Liver (tissue), 8 donors: ENCODE measurements at regions not wholly inside any gene's neighbourhood (a gene's known extent, or its start where the extent isn't known, plus 50 kb on each side); places are given as distances from the start of the nearest gene placed in this dataset.

ENCODE experiments used
- DNase-seq: peaks from one replicate; pipeline ENCODE4 v3.0.0-alpha.2; 2017; ENCODE audit warnings: low spot score
- H3K27ac ChIP-seq, 2 donors: one replicate each; pipeline ENCODE4 v1.7.0; 2013; ENCODE audit warnings: inconsistent platforms in 2 of 2, low read length in 2 of 2, control low read depth in 1 of 2, low read depth in 1 of 2, mild to moderate bottlenecking in 1 of 2
- H3K27me3 ChIP-seq, 4 donors: one replicate each; pipeline versions ENCODE4 v1.6.1 to v1.7.0; 2013; ENCODE audit warnings: low read length in 3 of 4, inconsistent platforms in 1 of 4, mild to moderate bottlenecking in 1 of 4, moderate library complexity in 1 of 4; ENCODE audit not compliant: control insufficient read depth in 4 of 4, insufficient read depth in 4 of 4
- H3K36me3 ChIP-seq, 4 donors: one replicate each; pipeline versions ENCODE4 v1.6.1 to v1.7.0; 2013; ENCODE audit warnings: low read length in 3 of 4, mild to moderate bottlenecking in 3 of 4, low read depth in 1 of 4, moderate library complexity in 1 of 4; ENCODE audit not compliant: control insufficient read depth in 4 of 4, insufficient read depth in 3 of 4
- H3K4me1 ChIP-seq, 4 donors: one replicate each; pipeline versions ENCODE4 v1.6.1 to v1.7.0; 2013; ENCODE audit warnings: low read length in 3 of 4, mild to moderate bottlenecking in 3 of 4, moderate library complexity in 1 of 4; ENCODE audit not compliant: control insufficient read depth in 4 of 4, insufficient read depth in 4 of 4
- H3K4me3 ChIP-seq, 3 donors: one replicate each; pipeline versions ENCODE4 v1.6.1 to v1.7.0; 2013; ENCODE audit warnings: low read length in 3 of 3, control low read depth in 1 of 3, low read depth in 1 of 3, mild to moderate bottlenecking in 1 of 3
- H3K9ac ChIP-seq, 2 donors: one replicate each; pipeline ENCODE4 v1.7.0; 2013; ENCODE audit warnings: low read length in 2 of 2, mild to moderate bottlenecking in 2 of 2, moderate library complexity in 2 of 2, control low read depth in 1 of 2, low read depth in 1 of 2
- H3K9me3 ChIP-seq, 4 donors: one replicate each; pipeline versions ENCODE4 v1.6.1 to v1.7.0; 2013; ENCODE audit warnings: low read length in 3 of 4; ENCODE audit not compliant: control insufficient read depth in 4 of 4
- ATF3 ChIP-seq: IDR thresholded peaks from 2 replicates; pipeline ENCODE4 v1.6.1; 2016; ENCODE audit warnings: antibody characterized with exemption
- CTCF ChIP-seq: fragments of 150-350 bp; IDR thresholded peaks from 2 replicates; pipeline ENCODE4 v1.5.1; 2017; ENCODE audit warnings: improper control_type of control experiment, low read depth, low read length; ENCODE audit not compliant: missing input control
- EGR1 ChIP-seq, 2 donors: IDR thresholded peaks; 2 replicates each; pipeline ENCODE4 v1.6.1; 2016 to 2018; ENCODE audit warnings: antibody characterized with exemption in 2 of 2, low read depth in 2 of 2
- FOXA1 ChIP-seq: IDR thresholded peaks from 2 replicates; pipeline ENCODE4 v1.6.1; 2016; ENCODE audit warnings: antibody characterized with exemption
- FOXA2 ChIP-seq: IDR thresholded peaks from 2 replicates; pipeline ENCODE4 v1.6.1; 2016; ENCODE audit warnings: antibody characterized with exemption
- GABPA ChIP-seq, 2 donors: IDR thresholded peaks in 1 of 2; conservative IDR thresholded peaks in 1 of 2; 2 replicates each; pipeline ENCODE4 v1.6.1; 2016; ENCODE audit warnings: antibody characterized with exemption in 2 of 2, mild to moderate bottlenecking in 1 of 2, moderate library complexity in 1 of 2
- HNF4G ChIP-seq: IDR thresholded peaks from 2 replicates; pipeline ENCODE4 v1.6.1; 2016; ENCODE audit warnings: antibody characterized with exemption
- JUND ChIP-seq, 2 donors: IDR thresholded peaks; 2 replicates each; pipeline ENCODE4 v1.6.1; 2016; ENCODE audit warnings: antibody characterized with exemption in 2 of 2
- MAX ChIP-seq: IDR thresholded peaks from 2 replicates; pipeline ENCODE4 v1.6.1; 2016; ENCODE audit warnings: antibody characterized with exemption
- NR2F2 ChIP-seq: IDR thresholded peaks from 2 replicates; pipeline ENCODE4 v1.6.1; 2016; ENCODE audit warnings: antibody characterized with exemption
- RAD21 ChIP-seq, 2 donors: IDR thresholded peaks; 2 replicates each; pipeline ENCODE4 v1.6.1; 2016; ENCODE audit warnings: antibody characterized with exemption in 2 of 2, mild to moderate bottlenecking in 2 of 2
- REST ChIP-seq: IDR thresholded peaks from 2 replicates; pipeline ENCODE4 v1.6.1; 2016; ENCODE audit warnings: antibody characterized with exemption, mild to moderate bottlenecking
- RXRA ChIP-seq, 2 donors: IDR thresholded peaks; 2 replicates each; pipeline ENCODE4 v1.6.1; 2017 to 2018; ENCODE audit warnings: antibody characterized with exemption in 2 of 2, mild to moderate bottlenecking in 1 of 2
- SP1 ChIP-seq: IDR thresholded peaks from 2 replicates; pipeline ENCODE4 v1.6.1; 2018; ENCODE audit warnings: antibody characterized with exemption, mild to moderate bottlenecking
- TAF1 ChIP-seq: conservative IDR thresholded peaks from 2 replicates; pipeline ENCODE4 v1.6.1; 2016; ENCODE audit warnings: antibody characterized with exemption, mild to moderate bottlenecking
- YY1 ChIP-seq: IDR thresholded peaks from 2 replicates; pipeline ENCODE4 v1.6.1; 2016; ENCODE audit warnings: antibody characterized with exemption, mild to moderate bottlenecking
- ZBTB33 ChIP-seq: IDR thresholded peaks from 2 replicates; pipeline ENCODE4 v1.6.1; 2016; ENCODE audit warnings: antibody characterized with exemption
- WGBS: extraction: QIAGEN DNeasy Blood & Tissue Kit; methylation state at CpG from one replicate; pipeline ENCODE4 v1.1.7; 2013; 5-methylcytosine and 5-hydroxymethylcytosine counted together
- donor health status: healthy.
- donor health status: healthy.
- donor health status: healthy.
- donor health status: healthy.
- donor health status: healthy.

- H3K27ac ChIP-seq = no peak overlapping the region
- no peaks in the 10 kb centered on the region for H3K36me3 ChIP-seq
- no peaks in the 10 kb centered on the region for H3K9me3 ChIP-seq
- DNase-seq = no peak
- TF ChIP-seq RAD21 (IDR thresholded peaks at IDR 0.05) (no peak), YY1 (no peak), ATF3 (no peak), FOXA2 (no peak), SP1 (no peak), MAX (no peak), FOXA1 (no peak), JUND (IDR thresholded peaks at IDR 0.05) (no peak), CTCF (no peak), GABPA (IDR thresholded peaks at IDR 0.05 in 1 of 2, conservative IDR thresholded peaks at IDR 0.05 in 1 of 2) (no peak), REST (no peak), RXRA (IDR thresholded peaks at IDR 0.05) (no peak)
- H3K4me3 ChIP-seq = no peak overlapping the region
- WGBS = 85% methylated on average over 2 of the region's 2 CpGs
- H3K4me1 ChIP-seq = no peaks in the 10 kb centered on the region
- no peaks in the 10 kb centered on the region for H3K27me3 ChIP-seq
- H3K9ac ChIP-seq = no peak overlapping the region
These were observed 599.2 kb upstream of the CDH6 start for GRCh38 chr5:30594331-30594730.

GRCh38 chr5:30592833-30593232, 600.7 kb upstream of the CDH6 start:
- H3K9ac ChIP-seq = no peak overlapping the region
- H3K9me3 ChIP-seq = no peaks in the 10 kb centered on the region
- H3K27ac ChIP-seq = no peak overlapping the region
- WGBS = 88% methylated on average over 3 of the region's 3 CpGs
- H3K4me1 ChIP-seq = no peaks in the 10 kb centered on the region
- no peak for TF ChIP-seq HNF4G
- TF ChIP-seq NR2F2 = no peak
- TF ChIP-seq TAF1 = no peak
- TF ChIP-seq SP1 = no peak
- no peak for TF ChIP-seq YY1
- no peak for TF ChIP-seq EGR1 (IDR thresholded peaks at IDR 0.05; ENCODE audit: low read depth in 2 of 2)
- TF ChIP-seq ATF3 = no peak
- no peak for TF ChIP-seq REST
- no peak for TF ChIP-seq MAX
- TF ChIP-seq RAD21 (IDR thresholded peaks at IDR 0.05) = no peak
- no peak for TF ChIP-seq ZBTB33
- no peaks in the 10 kb centered on the region for H3K27me3 ChIP-seq
- no peak overlapping the region for H3K4me3 ChIP-seq
- no peak for DNase-seq
- H3K36me3 ChIP-seq = no peaks in the 10 kb centered on the region
